ENCODE measurements at regions not wholly inside any gene's neighbourhood (a gene's known extent, or its start where the extent isn't known, plus 50 kb on each side); places are given as distances from the start of the nearest gene placed in this dataset.

GRCh38 chr5:162485666-162486292 lies 418.2 kb downstream of the GABRG2 start:
- no peak for DNase-seq (ENCODE audit: low read depth)

GRCh38 chr5:162487528-162488525 lies 420.3 kb downstream of the GABRG2 start:
- DNase-seq (ENCODE audit: low read depth) = no peak

- DNase-seq (ENCODE audit: low read depth) = no peak
Measured at GRCh38 chr5:162496100-162496808, 428.7 kb downstream of the GABRG2 start.

- DNase-seq (ENCODE audit: low read depth) = no peak
Measured at GRCh38 chr5:162497455-162497854, 429.9 kb downstream of the GABRG2 start.

GRCh38 chr5:162502780-162503179 lies 435.2 kb downstream of the GABRG2 start:
- no peak for DNase-seq (ENCODE audit: low read depth)

GRCh38 chr5:162503796-162504195 lies 436.2 kb downstream of the GABRG2 start:
- DNase-seq (ENCODE audit: low read depth) = no peak

GRCh38 chr5:162512935-162513565 lies 445.5 kb downstream of the GABRG2 start:
- no peak for DNase-seq (ENCODE audit: low read depth)

GRCh38 chr5:162514116-162514515 lies 446.5 kb downstream of the GABRG2 start:
- DNase-seq (ENCODE audit: low read depth) = no peak

- no peak for DNase-seq (ENCODE audit: low read depth)
Measured at GRCh38 chr5:162520878-162521277, 453.3 kb downstream of the GABRG2 start.

GRCh38 chr5:162529209-162529608 lies 461.6 kb downstream of the GABRG2 start:
- no peak for DNase-seq (ENCODE audit: low read depth)

GRCh38 chr5:162529886-162530285 lies 462.3 kb downstream of the GABRG2 start:
- DNase-seq (ENCODE audit: low read depth) = no peak

- DNase-seq (ENCODE audit: low read depth) = no peak
Measured at GRCh38 chr5:162543437-162543836, 475.9 kb downstream of the GABRG2 start.

GRCh38 chr5:162544905-162545304 lies 477.3 kb downstream of the GABRG2 start:
- no peak for DNase-seq (ENCODE audit: low read depth)

- no peak for DNase-seq (ENCODE audit: low read depth)
Measured at GRCh38 chr5:162550236-162550635, 482.7 kb downstream of the GABRG2 start.

- no peak for DNase-seq (ENCODE audit: low read depth)
Measured at GRCh38 chr5:162558120-162558519, 490.5 kb downstream of the GABRG2 start.

GRCh38 chr5:162567644-162568043 lies 500.1 kb downstream of the GABRG2 start:
- no peak for DNase-seq (ENCODE audit: low read depth)

GRCh38 chr5:162573758-162574157 lies 506.2 kb downstream of the GABRG2 start:
- no peak for DNase-seq (ENCODE audit: low read depth)

- DNase-seq (ENCODE audit: low read depth) = no peak
Measured at GRCh38 chr5:162591724-162592123, 524.2 kb downstream of the GABRG2 start.

- DNase-seq (ENCODE audit: low read depth) = no peak
Measured at GRCh38 chr5:162593881-162594280, 526.3 kb downstream of the GABRG2 start.

- no peak for DNase-seq (ENCODE audit: low read depth)
Measured at GRCh38 chr5:162603443-162604070, 536.0 kb downstream of the GABRG2 start.

GRCh38 chr5:162607879-162608278 lies 540.3 kb downstream of the GABRG2 start:
- no peak for DNase-seq (ENCODE audit: low read depth)

Data from CMK (cell line).